Progenitor cell of endocrine pancreas (in vitro differentiated cells): ENCODE measurements at regions not wholly inside any gene's neighbourhood (a gene's known extent, or its start where the extent isn't known, plus 50 kb on each side); places are given as distances from the start of the nearest gene placed in this dataset.
"Not testable (repeated sequence)": the region's sequence is repeated elsewhere in the genome, so short reads cannot be mapped to it uniquely, and the experiment has no call there.

Experiments
- DNase-seq: peaks from one replicate; pipeline ENCODE4 v3.0.0; 2021; ENCODE audit warnings: low spot score; ENCODE audit not compliant: unreplicated experiment
- H3K27ac Mint-ChIP-seq: 2 replicates; pipeline ENCODE4 v1.8.0; 2021; ENCODE audit warnings: mild to moderate bottlenecking, moderate library complexity, mixed read lengths
- H3K27me3 Mint-ChIP-seq: 2 replicates; pipeline ENCODE4 v1.8.0; 2021; ENCODE audit warnings: mixed read lengths
- H3K36me3 Mint-ChIP-seq: 2 replicates; pipeline ENCODE4 v1.8.0; 2022; ENCODE audit warnings: mixed read lengths; ENCODE audit not compliant: insufficient read depth
- H3K4me1 Mint-ChIP-seq: 2 replicates; pipeline ENCODE4 v1.8.0; 2021; ENCODE audit warnings: low read depth, mixed read lengths
- H3K4me3 Mint-ChIP-seq: 2 replicates; pipeline ENCODE4 v1.8.0; 2021; ENCODE audit warnings: low read depth, mild to moderate bottlenecking, moderate library complexity, mixed read lengths
- H3K9me3 Mint-ChIP-seq: 2 replicates; pipeline ENCODE4 v1.8.0; 2021; ENCODE audit warnings: low read depth, mixed read lengths

DNA sequence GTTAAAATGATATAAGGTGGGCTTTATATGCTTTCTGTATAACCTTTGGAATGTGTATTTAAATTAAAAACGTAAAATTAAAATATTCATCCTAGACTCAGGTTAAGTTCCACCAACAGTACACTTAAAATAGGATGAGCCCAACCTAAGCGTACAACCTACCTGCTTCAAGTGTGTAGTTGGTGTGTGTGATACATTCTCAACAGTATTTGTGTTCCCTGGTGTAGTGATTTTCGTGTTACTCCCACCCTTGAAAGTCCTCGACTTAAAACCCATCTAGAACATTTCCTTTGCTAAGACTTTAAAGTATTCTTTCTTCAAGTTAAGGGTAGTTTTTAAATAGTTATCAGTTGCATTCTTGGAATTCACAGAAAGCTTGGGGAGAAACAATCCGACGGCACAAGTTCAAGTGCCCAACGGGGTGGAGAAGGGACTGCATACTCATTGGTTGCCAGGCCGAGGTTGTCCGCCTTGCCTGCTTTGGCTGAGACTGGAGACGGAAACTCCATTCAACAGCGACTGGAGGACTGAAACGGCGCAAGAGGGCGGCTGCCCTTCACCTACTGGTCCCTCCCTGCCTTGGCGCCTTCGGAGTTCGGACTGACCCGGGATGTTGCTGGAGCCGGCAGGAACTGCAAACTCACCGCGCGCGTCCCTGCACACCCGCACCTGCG is 133.7 kb downstream of the FAM72C start:
- H3K9me3 Mint-ChIP-seq, H3K36me3 Mint-ChIP-seq, H3K4me1 Mint-ChIP-seq, H3K27ac Mint-ChIP-seq, H3K4me3 Mint-ChIP-seq, DNase-seq: not testable (repeated sequence)
- H3K27me3 Mint-ChIP-seq, result peaks cover 15% of the 10 kb centered on the region

DNA sequence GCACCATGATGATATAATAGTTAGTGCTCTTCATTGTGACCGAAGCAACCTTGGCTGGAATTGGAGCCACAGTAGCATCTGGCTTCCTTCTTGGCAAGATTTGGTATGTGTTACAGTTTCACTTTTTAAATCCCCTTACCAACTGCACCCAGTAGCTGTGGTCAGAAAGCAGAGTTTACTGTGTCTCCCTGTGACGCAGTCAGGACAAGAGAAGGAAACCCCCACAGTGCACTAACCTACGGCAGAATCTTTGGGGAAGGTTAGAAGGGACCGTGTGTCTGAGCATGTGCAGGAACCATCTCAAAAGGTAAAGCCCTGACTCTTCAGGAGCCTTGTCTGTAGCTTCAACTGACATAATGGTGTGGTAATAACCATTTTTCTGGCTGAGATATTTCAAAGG is 138.4 kb downstream of the FAM72C start:
- H3K4me3 Mint-ChIP-seq, H3K27ac Mint-ChIP-seq, H3K4me1 Mint-ChIP-seq, H3K36me3 Mint-ChIP-seq, H3K27me3 Mint-ChIP-seq, DNase-seq, H3K9me3 Mint-ChIP-seq: not testable (repeated sequence)

DNA sequence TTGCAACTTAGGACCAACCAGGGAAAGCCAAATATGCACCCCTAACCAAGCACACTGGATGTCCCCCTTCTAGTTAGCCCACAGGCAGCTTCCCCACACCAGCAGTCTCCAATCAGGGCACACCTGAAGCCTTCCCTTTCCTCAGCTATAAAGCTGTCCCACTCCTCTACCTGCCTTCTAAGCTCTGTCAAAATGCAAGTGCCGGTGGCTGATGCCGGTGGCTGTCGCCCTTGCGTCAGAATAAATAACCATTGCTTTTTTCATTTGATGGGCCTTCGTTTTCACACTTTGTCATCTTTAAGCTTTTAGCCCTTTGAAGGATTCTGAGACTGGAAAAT is 139.4 kb downstream of the FAM72C start:
- not testable (repeated sequence) for H3K27ac Mint-ChIP-seq, DNase-seq, H3K4me1 Mint-ChIP-seq, H3K27me3 Mint-ChIP-seq, H3K9me3 Mint-ChIP-seq, H3K4me3 Mint-ChIP-seq, H3K36me3 Mint-ChIP-seq

DNA sequence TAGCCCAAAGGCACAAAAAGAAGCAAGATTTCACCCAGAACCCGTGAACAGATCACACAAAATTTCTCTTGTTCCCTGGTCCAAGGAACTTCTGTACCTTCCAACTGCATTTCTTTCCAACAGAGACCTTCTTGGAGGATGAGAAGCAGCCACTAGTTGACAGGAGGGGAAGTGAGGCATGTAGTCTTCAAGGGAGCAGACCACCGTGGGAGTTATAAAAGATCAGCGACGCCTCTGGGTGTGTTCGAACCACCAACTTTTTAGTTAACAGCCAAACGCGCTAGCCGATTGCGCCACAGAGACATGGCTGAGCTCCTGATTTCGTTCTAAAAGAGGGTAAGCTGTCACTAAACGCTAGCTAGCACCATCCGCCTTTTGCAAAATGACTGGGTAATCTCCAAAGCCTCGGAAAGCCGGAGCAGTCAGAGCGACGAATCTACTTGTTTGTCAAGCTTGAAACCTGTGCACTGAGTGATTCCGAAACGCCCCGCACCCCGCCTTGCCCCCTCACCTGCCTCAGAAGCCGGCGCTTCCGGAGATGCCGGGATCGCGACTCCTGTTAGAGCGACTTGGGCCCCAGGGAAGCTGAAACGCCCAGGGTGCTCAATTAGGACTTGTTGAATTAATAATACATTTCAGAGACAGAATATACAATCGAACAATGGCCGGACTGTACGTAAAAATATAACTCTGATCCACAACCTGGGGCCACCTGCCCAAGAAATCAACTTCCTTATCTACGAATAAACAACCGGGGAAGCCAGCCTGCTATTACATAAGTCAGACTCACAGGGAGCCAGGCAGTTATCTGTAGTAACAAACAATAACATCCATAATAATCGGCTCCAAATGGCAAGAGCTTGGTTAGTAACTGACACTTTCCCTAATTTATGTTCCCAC is 140.1 kb downstream of the FAM72C start:
- H3K9me3 Mint-ChIP-seq, H3K4me3 Mint-ChIP-seq, H3K27me3 Mint-ChIP-seq, H3K36me3 Mint-ChIP-seq, H3K4me1 Mint-ChIP-seq, H3K27ac Mint-ChIP-seq, DNase-seq: not testable (repeated sequence)

GRCh38 chr1:143826162-143826561 is 145.6 kb downstream of the FAM72C start:
- DNase-seq, H3K4me1 Mint-ChIP-seq, H3K27ac Mint-ChIP-seq, H3K27me3 Mint-ChIP-seq, H3K4me3 Mint-ChIP-seq, H3K36me3 Mint-ChIP-seq, H3K9me3 Mint-ChIP-seq: not testable (repeated sequence)

DNA sequence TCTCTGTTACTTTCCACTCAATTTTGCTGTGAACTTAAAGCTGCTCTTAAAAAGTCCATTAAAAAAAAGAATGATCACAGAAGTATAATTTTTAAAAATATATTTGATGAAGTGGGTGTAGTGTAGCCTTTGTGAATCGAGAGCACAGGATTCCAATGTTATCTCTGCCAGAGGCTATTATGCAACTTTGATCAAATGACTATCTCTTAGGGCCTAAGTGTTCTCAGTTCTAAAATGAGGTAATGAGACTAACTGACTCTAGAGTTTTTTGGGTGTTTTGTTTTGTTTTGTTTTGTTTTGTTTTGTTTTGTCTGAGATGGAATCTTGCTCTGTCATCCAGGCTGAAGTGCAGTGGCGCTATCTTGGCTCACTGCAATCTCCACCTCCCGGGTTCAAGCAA is 147.5 kb downstream of the FAM72C start:
- not testable (repeated sequence) for H3K27me3 Mint-ChIP-seq, H3K36me3 Mint-ChIP-seq, H3K4me3 Mint-ChIP-seq, H3K4me1 Mint-ChIP-seq, DNase-seq, H3K27ac Mint-ChIP-seq, H3K9me3 Mint-ChIP-seq

DNA sequence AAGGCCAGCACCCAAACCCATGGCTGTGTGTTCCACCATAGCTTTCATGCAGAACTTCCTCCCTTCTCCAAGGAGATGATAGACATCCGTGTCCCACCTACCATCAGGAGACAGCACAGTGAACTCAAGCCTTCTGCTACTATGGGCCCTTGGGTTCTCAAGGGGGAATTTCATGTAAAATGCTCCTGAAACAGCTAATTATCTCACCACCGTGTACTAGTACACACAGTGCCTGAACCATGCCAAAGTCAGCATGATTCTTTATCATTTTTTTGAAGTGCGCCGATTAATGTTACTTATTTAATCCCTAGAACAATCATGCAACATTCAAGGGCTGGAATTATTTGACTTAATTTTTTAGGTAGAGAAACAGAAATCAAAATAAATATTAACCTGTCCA is 151.7 kb downstream of the FAM72C start:
- H3K27me3 Mint-ChIP-seq, H3K4me1 Mint-ChIP-seq, H3K27ac Mint-ChIP-seq, H3K9me3 Mint-ChIP-seq, DNase-seq, H3K36me3 Mint-ChIP-seq, H3K4me3 Mint-ChIP-seq: not testable (repeated sequence)

- not testable (repeated sequence) for H3K36me3 Mint-ChIP-seq, H3K4me1 Mint-ChIP-seq, H3K9me3 Mint-ChIP-seq, H3K27me3 Mint-ChIP-seq, DNase-seq, H3K27ac Mint-ChIP-seq, H3K4me3 Mint-ChIP-seq
Measured at GRCh38 chr1:143816369-143816768, 155.4 kb downstream of the FAM72C start.

GRCh38 chr1:143805374-143805773 is 166.4 kb downstream of the FAM72C start:
- not testable (repeated sequence) for H3K36me3 Mint-ChIP-seq, DNase-seq, H3K4me1 Mint-ChIP-seq, H3K27ac Mint-ChIP-seq, H3K9me3 Mint-ChIP-seq, H3K4me3 Mint-ChIP-seq, H3K27me3 Mint-ChIP-seq

- not testable (repeated sequence) for H3K27ac Mint-ChIP-seq, H3K36me3 Mint-ChIP-seq, H3K4me1 Mint-ChIP-seq, H3K9me3 Mint-ChIP-seq, H3K27me3 Mint-ChIP-seq, DNase-seq
- peak overlapping the region; percentile 54 for H3K4me3 Mint-ChIP-seq
Measured at GRCh38 chr1:143804707-143805356, 167.0 kb downstream of the FAM72C start.

- H3K27ac Mint-ChIP-seq, result peak overlapping the region; percentile 93
- H3K4me3 Mint-ChIP-seq, result peak overlapping the region; percentile 75
- not testable (repeated sequence) for DNase-seq, H3K36me3 Mint-ChIP-seq, H3K4me1 Mint-ChIP-seq, H3K9me3 Mint-ChIP-seq, H3K27me3 Mint-ChIP-seq
Measured at GRCh38 chr1:143803927-143804411, 167.8 kb downstream of the FAM72C start.

DNA sequence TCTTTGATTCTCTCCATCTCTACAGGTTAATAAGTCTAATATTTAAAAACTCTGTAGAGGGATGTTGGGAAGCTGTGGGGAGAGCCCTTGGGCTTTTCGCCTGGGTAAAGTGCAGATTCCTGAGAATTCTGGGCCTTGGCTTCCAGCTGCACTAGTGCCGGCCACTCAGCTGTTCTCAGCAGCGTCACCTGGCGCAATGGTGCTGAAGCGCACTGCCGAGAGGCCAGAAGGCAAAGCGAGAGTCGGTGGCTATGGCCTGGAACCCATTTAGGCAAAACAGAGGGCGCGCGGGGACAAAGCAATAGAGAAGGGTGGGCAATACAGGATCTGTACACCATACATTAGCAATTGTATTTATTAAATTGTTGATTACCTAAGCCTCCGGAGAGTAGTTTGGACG is 168.7 kb downstream of the FAM72C start:
- H3K27me3 Mint-ChIP-seq, H3K9me3 Mint-ChIP-seq, H3K4me1 Mint-ChIP-seq, DNase-seq, H3K36me3 Mint-ChIP-seq, H3K4me3 Mint-ChIP-seq, H3K27ac Mint-ChIP-seq: not testable (repeated sequence)

GRCh38 chr1:143799568-143800187 is 172.1 kb downstream of the FAM72C start:
- not testable (repeated sequence) for H3K9me3 Mint-ChIP-seq, H3K36me3 Mint-ChIP-seq, H3K4me1 Mint-ChIP-seq, DNase-seq, H3K4me3 Mint-ChIP-seq, H3K27ac Mint-ChIP-seq, H3K27me3 Mint-ChIP-seq
